ENCODE measurements at regions not wholly inside any gene's neighbourhood (a gene's known extent, or its start where the extent isn't known, plus 50 kb on each side); places are given as distances from the start of the nearest gene placed in this dataset.
A peak's percentile ranks its signal among the peaks of the same experiment; 100 is the strongest.

DNA sequence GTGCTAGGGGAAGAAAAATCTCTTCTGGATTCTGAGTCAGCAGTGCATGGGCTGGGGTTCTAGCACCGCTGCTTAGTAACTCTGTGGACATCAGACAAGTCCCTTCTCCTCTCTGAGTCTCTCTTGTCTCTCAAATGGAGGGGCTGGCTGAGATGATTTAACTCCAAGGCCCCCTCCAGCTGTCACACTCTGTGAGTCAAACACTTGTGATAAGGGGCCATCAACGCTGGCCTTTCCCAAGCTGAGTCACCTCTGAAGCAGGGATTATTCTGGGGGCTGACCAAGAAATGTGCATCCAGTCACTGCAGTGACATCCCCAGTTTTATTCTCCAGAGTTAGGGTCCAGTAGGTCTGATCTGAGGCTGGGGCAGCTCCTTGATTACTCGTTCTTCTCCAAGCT is 110.4 kb upstream of the ZNF462 start:
- Histone ChIP-seq H3K4me3 (ENCODE audit: low read depth, low read length) (no peak overlapping the region), H3K36me3 (ENCODE audit: control insufficient read depth, insufficient read depth, low read length) (no peaks in the 10 kb centered on the region), H3K27me3 (ENCODE audit: control insufficient read depth, insufficient read depth, low read length) (no peaks in the 10 kb centered on the region)
- FAIRE-seq (no peak), DNase-seq (ENCODE audit: low read depth) (no peak)
- TF ChIP-seq, protein P1, sequence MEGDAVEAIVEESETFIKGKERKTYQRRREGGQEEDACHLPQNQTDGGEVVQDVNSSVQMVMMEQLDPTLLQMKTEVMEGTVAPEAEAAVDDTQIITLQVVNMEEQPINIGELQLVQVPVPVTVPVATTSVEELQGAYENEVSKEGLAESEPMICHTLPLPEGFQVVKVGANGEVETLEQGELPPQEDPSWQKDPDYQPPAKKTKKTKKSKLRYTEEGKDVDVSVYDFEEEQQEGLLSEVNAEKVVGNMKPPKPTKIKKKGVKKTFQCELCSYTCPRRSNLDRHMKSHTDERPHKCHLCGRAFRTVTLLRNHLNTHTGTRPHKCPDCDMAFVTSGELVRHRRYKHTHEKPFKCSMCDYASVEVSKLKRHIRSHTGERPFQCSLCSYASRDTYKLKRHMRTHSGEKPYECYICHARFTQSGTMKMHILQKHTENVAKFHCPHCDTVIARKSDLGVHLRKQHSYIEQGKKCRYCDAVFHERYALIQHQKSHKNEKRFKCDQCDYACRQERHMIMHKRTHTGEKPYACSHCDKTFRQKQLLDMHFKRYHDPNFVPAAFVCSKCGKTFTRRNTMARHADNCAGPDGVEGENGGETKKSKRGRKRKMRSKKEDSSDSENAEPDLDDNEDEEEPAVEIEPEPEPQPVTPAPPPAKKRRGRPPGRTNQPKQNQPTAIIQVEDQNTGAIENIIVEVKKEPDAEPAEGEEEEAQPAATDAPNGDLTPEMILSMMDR (IDR thresholded peaks at IDR 0.05; ENCODE audit: insufficient read depth, low read length, severe bottlenecking): no peak

DNA sequence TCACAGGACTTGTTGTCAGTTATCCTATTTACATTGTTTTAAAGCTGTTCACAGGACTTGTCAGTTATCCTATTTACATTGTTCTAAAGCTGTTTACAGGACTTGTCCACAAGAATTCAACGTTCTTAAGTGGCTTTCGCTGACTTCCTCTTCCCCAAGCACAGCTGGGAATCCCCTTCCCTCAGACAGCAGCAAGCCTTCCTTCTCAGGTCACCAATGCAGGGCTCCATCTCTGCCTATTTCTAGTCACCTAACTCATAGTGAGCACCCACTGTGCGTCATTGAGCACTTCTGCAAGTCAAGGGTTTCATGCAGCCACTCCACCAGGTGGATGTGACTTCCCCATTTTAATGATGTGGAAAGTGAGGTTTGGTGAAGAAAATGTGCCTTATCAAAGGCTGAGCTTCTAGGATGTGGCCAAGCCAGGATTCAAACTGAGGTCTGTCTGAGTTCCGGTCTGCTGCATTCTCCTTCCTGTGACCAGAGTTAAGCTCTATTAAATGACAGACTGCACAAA is 109.8 kb upstream of the ZNF462 start:
- TF ChIP-seq, protein P1 (IDR thresholded peaks at IDR 0.05; ENCODE audit: insufficient read depth, low read length, severe bottlenecking): no peak
- Histone ChIP-seq H3K4me3 (ENCODE audit: low read depth, low read length) (no peak overlapping the region), H3K36me3 (ENCODE audit: control insufficient read depth, insufficient read depth, low read length) (no peaks in the 10 kb centered on the region), H3K27me3 (ENCODE audit: control insufficient read depth, insufficient read depth, low read length) (no peaks in the 10 kb centered on the region)
- no peak for DNase-seq (ENCODE audit: low read depth)
- FAIRE-seq: peak; percentile 73

DNA sequence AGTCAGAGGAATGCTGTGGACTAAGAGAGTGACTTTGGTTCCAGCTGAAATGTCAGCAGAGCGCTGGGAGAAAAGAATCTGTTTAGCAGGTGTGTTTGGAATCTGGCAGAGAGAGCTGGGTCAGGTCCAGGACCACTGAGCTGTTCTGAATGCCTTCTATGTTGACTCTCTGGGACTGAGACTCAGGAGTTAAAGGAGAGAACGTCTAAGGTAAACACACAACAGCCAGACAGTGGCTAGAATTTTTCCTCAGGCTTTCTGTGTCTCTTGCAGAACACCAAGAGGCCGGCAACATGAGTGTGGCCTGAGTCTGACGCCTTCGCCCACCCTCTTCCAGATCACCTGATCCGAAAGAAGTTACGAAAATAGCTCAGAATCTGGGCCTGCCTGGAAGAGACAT is 107.2 kb upstream of the ZNF462 start:
- no peak for DNase-seq (ENCODE audit: low read depth)
- Histone ChIP-seq H3K27me3 (ENCODE audit: control insufficient read depth, insufficient read depth, low read length) (no peaks in the 10 kb centered on the region), H3K4me3 (ENCODE audit: low read depth, low read length) (no peak overlapping the region), H3K36me3 (ENCODE audit: control insufficient read depth, insufficient read depth, low read length) (no peaks in the 10 kb centered on the region)
- TF ChIP-seq, protein P1 (IDR thresholded peaks at IDR 0.05; ENCODE audit: insufficient read depth, low read length, severe bottlenecking): no peak
- FAIRE-seq: no peak

DNA sequence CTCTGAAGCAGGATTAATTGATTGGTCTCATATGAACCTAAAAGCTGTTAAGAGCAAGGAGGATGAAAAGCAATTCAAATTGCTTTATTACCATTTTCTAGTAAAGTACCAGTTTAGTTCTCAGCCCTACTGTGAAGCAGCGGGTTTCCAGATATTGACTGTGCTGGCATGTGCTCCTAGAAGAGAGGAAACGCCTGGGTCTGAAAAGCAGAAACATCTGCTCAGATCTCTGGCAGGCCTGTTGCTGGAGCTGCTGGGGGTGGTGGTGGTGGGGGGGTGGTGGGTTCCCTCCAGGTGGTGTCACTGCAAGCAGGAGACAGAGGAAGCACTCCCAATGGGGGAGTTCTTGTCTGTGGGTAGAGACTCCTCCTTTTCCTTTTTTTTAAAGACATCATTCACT is 105.5 kb upstream of the ZNF462 start:
- FAIRE-seq (no peak), DNase-seq (ENCODE audit: low read depth) (no peak)
- Histone ChIP-seq H3K36me3 (ENCODE audit: control insufficient read depth, insufficient read depth, low read length) (no peaks in the 10 kb centered on the region), H3K27me3 (ENCODE audit: control insufficient read depth, insufficient read depth, low read length) (no peaks in the 10 kb centered on the region), H3K4me3 (ENCODE audit: low read depth, low read length) (no peak overlapping the region)
- TF ChIP-seq, protein P1 (IDR thresholded peaks at IDR 0.05; ENCODE audit: insufficient read depth, low read length, severe bottlenecking): no peak

DNA sequence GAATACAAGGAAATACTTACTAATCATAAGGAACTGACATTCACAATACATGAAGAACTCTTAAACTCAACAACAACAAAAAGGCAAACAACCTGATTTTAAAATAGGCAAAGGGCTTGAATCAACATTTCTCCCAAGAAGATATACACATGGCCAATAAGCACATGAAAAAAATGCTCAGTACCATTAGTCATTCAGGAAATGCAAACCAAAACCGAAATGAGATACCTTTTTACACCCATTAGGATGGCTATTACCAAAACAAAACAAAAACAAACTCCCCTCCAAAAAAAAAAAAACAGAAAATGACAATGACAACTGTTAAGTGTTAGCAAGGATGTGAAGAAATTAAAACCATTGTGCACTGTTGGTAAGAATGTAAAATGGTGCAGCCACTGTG is 104.1 kb upstream of the ZNF462 start:
- TF ChIP-seq, protein P1 (IDR thresholded peaks at IDR 0.05; ENCODE audit: insufficient read depth, low read length, severe bottlenecking): no peak
- FAIRE-seq (no peak), DNase-seq (ENCODE audit: low read depth) (peak; percentile 72)

DNA sequence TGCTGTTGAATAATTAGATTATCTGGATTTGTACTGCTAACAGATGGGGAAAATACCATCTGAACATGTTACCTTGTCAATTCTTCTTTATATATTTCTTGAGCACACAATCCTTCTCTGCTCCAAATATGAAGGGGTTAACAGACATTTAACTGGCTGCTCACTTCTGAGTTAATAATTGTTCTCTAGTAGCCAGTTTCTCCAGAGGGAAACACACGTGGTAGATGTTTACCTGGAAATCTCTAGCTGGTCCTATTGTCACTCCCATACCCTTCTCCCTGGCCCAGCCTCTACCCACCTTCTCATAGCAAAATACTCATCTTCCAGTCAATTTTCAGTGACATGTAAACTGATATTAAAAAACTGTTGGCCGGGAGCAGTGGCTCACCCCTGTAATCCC is 101.5 kb upstream of the ZNF462 start:
- no peak for FAIRE-seq
- TF ChIP-seq, protein P1 (IDR thresholded peaks at IDR 0.05; ENCODE audit: insufficient read depth, low read length, severe bottlenecking): no peak

More for the DNA sequence above, 104.1 kb upstream of the ZNF462 start:
- Histone ChIP-seq H3K36me3 (ENCODE audit: control insufficient read depth, insufficient read depth, low read length) (no peaks in the 10 kb centered on the region), H3K4me3 (ENCODE audit: low read depth, low read length) (no peak overlapping the region), H3K27me3 (ENCODE audit: control insufficient read depth, insufficient read depth, low read length) (no peaks in the 10 kb centered on the region)

More for the DNA sequence above, 101.5 kb upstream of the ZNF462 start:
- Histone ChIP-seq H3K36me3 (ENCODE audit: control insufficient read depth, insufficient read depth, low read length) (no peaks in the 10 kb centered on the region), H3K27me3 (ENCODE audit: control insufficient read depth, insufficient read depth, low read length) (no peaks in the 10 kb centered on the region), H3K4me3 (ENCODE audit: low read depth, low read length) (no peak overlapping the region)
- no peak for DNase-seq (ENCODE audit: low read depth)
